Forelimb muscle (tissue), 1 donor: ENCODE measurements at regions not wholly inside any gene's neighbourhood (a gene's known extent, or its start where the extent isn't known, plus 50 kb on each side); places are given as distances from the start of the nearest gene placed in this dataset.
A peak's percentile ranks its signal among the peaks of the same experiment; 100 is the strongest.

Experiments used
- DNase-seq: peaks from one replicate; pipeline ENCODE4 v3.0.0-alpha.2; 2013; ENCODE audit warnings: low read depth

DNA sequence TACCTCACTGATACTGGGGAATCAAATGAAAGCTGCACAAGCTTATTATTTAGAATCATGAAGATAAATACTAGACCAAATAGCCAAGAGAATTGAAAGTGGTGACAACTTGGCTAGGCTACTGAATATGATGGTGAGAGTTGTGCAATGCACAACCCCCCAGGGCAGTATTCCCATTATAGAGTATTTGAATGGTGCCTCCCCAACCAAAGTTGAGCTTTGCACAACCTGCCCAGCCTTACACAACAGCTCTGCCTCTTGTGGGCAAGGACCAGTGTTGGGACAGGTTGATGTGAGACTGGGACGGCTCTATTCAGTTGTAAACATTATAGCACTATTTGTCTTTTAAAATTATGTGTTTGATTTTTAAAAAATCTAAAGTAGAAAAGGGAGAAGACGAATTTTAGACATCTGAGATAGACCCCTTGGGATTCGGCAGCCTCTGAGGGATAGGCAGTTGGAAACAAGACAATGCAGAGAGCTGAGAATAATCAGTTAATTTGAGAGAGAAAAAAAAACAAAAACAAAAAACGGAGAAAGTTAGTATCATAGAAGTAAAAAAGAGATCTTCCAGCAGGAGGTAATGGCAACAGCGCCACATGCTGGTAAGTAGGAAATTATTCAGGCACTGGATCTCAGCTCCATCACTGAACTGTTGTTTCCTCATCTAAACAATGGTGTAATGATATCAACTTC lies 91.0 kb upstream of the KCNA3 start:
- DNase-seq: no peak

DNA sequence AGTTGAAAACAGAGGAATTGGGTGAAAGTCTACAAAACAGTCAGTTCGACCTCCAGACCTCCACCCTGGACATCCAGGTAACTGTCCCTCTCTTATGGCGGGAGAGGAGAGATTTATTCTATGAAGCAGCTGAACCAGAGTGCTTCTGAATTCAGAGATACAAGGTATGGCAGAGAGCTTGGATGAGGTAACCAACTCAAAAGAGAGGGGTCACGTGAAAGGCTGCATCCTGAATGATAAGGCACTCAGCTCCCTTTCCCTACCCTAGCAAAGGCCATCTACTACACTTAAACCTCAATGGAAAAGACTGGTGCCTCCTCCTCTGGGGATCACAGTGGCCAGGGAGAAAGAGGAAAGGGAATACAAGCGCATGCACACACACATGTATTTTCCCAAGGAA lies 88.4 kb upstream of the KCNA3 start:
- DNase-seq: no peak

DNA sequence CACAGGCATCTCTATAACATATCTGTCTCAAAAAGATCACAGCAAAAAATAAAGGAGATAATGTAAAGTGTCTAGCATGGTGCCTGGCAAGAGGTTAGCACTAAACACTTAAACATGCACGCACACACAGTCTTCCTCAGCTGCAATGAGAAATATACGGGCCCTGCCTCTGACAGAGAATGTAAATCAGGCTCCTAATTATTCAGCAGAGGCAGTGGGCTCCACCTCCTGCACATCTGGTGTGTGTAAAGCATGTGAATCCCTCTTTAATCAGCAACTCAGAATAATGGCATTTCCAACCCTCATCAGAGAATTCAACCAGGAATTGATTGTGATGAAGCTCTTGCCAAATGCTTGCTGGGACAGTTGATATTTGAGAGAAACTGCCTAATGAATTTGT lies 85.6 kb upstream of the KCNA3 start:
- DNase-seq: no peak

DNA sequence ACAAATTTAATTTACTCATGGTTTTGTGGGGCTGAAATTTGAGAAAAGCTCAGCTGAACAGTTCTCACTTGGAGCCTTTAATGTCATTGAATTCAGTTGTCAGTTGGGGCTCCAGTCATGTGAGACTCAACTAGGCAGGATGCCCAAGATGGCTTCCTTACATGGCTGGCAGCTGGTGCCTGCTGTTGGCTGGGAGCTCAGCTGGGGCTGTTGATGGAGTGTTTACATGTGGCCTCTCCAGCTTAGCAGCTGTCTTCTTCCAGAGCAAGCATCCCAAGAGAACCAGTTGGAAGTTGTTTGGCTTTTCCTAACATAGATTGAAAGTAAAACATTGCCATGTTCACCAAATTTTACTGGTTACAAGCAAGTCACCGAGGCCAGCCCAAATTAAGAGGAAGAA lies 81.8 kb upstream of the KCNA3 start:
- DNase-seq: peak; percentile 19

GRCh38 chr1:110752941-110753725 lies 78.4 kb upstream of the KCNA3 start:
- no peak for DNase-seq

DNA sequence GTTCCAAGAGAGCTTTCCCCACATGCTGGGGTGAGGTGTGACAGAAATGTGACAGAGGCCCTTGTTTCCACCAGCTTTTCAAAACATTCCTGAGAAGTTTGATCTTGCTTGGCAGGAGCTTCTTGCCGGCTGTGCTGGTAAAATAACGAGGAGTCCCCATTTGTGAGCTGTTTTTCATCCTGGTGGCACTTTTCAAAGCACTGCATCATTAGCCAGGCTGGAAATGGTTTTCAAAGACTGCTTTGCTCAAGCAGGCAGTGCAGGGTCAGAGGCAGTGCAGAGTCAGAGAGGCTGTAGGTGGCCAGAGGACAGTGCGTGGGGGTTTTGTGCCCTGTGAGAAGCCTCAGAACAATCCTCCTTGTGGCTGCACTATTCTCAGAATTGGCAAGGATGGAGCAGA lies 75.8 kb upstream of the KCNA3 start:
- no peak for DNase-seq

DNA sequence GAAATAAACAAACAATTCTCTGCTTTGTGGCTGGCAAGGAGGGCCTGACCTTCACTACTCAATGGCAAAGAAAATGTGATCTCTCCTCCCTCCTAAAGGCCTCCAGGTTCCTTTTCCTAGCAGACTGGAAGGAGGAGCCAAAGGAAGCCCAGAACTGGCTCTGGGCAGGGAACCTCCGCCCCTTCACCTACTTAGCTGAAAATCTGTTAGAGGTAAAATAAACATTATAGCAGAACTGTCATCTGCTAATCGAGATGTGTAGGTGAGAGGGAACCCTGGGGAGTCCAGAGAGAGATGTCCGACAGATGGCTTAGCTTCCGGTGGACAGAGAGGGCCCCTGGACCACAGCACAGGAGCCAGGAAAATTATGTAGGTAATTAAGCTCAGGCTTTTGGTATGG lies 75.2 kb upstream of the KCNA3 start:
- DNase-seq: no peak

DNA sequence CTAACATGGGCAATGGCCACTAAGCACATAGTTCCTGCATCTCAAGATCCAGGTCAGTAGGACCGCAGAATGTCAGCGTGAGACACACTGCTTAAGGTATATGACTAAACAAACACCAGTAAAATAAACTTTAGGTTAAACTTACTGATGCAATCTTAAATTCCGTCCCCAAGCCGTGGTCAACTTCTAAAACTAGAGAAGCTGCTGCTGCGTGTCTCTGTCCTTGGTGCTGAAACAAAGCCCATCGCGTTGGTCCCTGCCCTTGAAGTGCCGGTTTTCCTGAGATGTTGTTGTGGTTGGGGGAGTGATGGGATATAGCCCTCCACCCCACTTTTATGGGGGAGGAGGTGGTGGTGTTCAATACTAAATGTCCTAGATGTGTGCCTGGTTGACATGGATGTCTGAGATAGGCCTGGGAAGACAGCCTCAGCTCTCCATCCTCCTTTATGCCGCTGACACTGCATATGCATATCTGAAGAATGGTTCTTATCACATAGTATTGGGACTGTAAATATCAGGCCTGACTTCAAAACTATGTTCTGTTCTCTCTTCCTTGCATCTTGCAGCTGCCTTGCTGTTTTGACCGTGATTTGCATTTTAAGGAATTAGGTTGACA lies 72.0 kb upstream of the KCNA3 start:
- peak; percentile 43 for DNase-seq

- no peak for DNase-seq
Observed at GRCh38 chr1:110743397-110743796, 68.7 kb upstream of the KCNA3 start.

DNA sequence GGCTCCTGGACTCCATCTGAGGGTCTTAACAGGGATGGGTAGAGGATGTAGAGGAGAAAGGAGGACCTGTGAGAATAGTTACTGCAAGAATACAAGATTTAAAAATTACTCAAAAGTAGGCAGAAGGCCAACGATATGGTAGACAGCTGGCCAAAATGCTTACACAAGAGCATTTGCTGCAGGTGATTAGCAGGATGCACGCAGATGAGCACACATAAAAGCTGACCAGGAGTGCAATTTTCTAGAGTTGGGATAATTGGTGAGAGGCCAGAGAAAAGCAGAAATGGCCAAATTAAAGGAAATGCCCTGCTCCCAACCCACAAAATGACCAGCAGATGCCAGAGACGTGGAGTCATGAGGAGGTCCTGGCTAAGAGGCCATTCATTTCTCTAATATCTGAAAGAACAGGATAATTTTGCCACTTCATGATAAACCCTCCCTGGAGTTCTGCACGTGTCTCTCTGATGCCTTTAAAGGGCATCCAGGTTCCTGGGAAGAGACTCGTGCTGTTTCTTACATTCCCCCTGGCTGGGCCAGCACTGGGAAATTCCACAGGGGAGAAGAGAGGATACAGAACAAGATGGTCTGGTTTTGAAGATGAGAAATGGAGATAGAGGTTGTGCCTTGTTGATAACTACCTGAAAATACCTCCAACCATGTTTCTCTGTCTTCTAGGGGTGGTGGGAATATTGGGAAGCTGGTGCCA lies 62.3 kb upstream of the KCNA3 start:
- DNase-seq: no peak

GRCh38 chr1:110734133-110734680 lies 59.5 kb upstream of the KCNA3 start:
- no peak for DNase-seq

- no peak for DNase-seq
Observed at GRCh38 chr1:110731529-110731928, 56.8 kb upstream of the KCNA3 start.

DNA sequence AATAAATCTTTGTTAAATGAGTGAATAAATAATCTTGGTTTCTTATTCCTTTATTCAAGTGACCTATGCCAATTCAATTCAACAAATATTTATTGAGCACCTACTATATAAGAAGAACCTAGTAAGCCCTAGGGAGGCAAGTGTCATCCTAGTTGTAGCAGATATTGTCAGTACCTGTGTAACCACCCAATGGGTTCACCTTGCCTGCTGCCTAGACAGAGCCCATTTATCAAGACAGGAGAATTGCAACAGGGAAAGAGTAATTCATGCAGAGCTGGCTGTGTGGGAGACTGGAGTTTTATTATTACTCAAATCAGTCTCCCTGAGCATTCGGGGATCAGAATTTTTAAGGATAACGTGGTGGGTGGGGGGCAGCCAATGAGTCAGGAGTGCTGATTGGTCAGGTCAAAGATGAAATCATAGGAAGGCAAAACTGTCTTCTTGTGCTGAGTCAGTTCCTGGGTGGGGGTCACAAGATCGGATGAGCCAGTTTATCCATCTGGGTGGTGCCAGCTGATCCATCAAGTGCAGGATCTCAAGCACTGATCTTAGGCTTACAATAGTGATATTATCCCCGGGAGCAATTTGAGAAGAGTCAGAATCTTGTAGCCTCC lies 53.8 kb upstream of the KCNA3 start:
- no peak for DNase-seq

DNA sequence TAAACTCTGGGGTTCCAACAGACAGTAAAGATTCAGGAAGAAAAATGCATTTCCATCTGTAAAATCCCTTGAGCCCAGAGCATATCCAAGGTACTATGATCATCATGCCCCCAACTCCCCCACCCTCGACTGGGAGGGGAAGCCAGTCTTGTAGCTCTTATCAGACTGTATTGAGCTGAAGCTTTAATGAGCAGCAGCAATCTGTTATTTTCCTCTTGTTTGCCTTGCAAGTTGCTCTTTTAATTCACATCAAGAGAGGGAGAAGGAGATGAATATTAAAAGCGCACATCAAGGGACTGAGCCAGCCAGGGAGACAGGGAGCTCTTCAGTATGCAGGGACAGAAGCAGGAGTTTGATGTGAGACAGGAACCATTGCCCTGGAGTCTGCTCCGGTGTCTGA lies 52.5 kb upstream of the KCNA3 start:
- DNase-seq: no peak

- DNase-seq: no peak
Observed at GRCh38 chr1:110726755-110727154, 52.0 kb upstream of the KCNA3 start.
